ENCODE measurements at regions not wholly inside any gene's neighbourhood (a gene's known extent, or its start where the extent isn't known, plus 50 kb on each side); places are given as distances from the start of the nearest gene placed in this dataset.

- TF ChIP-seq POLR2AphosphoS5 (IDR thresholded peaks at IDR 0.05; ENCODE audit: low read depth, low read length) (no peak), SIN3A (IDR thresholded peaks at IDR 0.05; ENCODE audit: borderline replicate concordance, insufficient read depth, low read depth, low read length) (no peak), CTCF (IDR thresholded peaks at IDR 0.05) (no peak)
These were observed 445.9 kb upstream of the JARID2 start for GRCh38 chr6:14799928-14800327.
